K562 (cell line): ENCODE measurements at regions not wholly inside any gene's neighbourhood (a gene's known extent, or its start where the extent isn't known, plus 50 kb on each side); places are given as distances from the start of the nearest gene placed in this dataset.

Source experiments
- ATAC-seq: fragments of 200-7000 bp; cut with Tn5 transposase; 3 replicates; pipeline ENCODE4 v1.9.1; 2020; ENCODE audit warnings: moderate library complexity
- BruUV-seq: library from RNA; stranded (reverse); fragments of 400-500 nt; replicated peaks from 2 replicates; lab custom pipeline; 2021; lab: Mats Ljungman, UMichigan
- CTCF ChIA-PET: fragments of 300-600 bp; formaldehyde crosslinking; extraction: SDS; loops from one replicate; lab custom pipeline; 2021; ENCODE audit warnings: low intra/inter-chr PET ratio; lab: Yijun Ruan, JAX
- POLR2A ChIA-PET: fragments of 300-600, 350-650 bp; sonication (Branson Sonifier 250); formaldehyde crosslinking; extraction: SDS; loops from one replicate; lab custom pipeline; 2021; ENCODE audit warnings: antibody characterized with exemption, inconsistent platforms; lab: Yijun Ruan, JAX
- DNase-seq, 4 experiments: peaks; one replicate each; pipeline versions ENCODE4 v3.0.0 to v3.0.0-alpha.2; 2011 to 2018; ENCODE audit warnings: low spot score in 3 of 4, mixed read lengths in 3 of 4; ENCODE audit errors: extremely low read depth in 1 of 4
- FAIRE-seq: peaks from 2 replicates; lab custom pipeline; 2011; peaks lifted over from hg19 to GRCh38; lab: Jason Lieb, UNC
- H2AFZ ChIP-seq: 2 replicates; pipeline ENCODE4 v1.6.0; 2011; ENCODE audit warnings: low read depth, low read length, control low read depth, inconsistent platforms
- H3K27ac ChIP-seq: fragments of 200-600 bp; 3 replicates; pipeline ENCODE4 v1.8.0; 2011; ENCODE audit warnings: low read depth, mild to moderate bottlenecking, control low read depth, inconsistent platforms, low read length, moderate library complexity, mixed read lengths; ENCODE audit errors: extremely low read depth
- H3K27me3 ChIP-seq, 2 experiments: fragments of 300-600 bp in 1 of 2; 2 replicates in 1 of 2; 3 replicates in 1 of 2; pipeline versions ENCODE4 v1.6.0 to v1.8.0; 2011; ENCODE audit warnings: inconsistent platforms in 2 of 2, low read length in 2 of 2, mild to moderate bottlenecking in 1 of 2, mixed read lengths in 1 of 2, moderate library complexity in 1 of 2; ENCODE audit not compliant: control insufficient read depth in 2 of 2, insufficient read depth in 2 of 2
- H3K36me3 ChIP-seq: fragments of 300-600 bp; 3 replicates; pipeline ENCODE4 v1.8.0; 2011; ENCODE audit warnings: mild to moderate bottlenecking, low read length, inconsistent platforms; ENCODE audit not compliant: control insufficient read depth, insufficient read depth
- H3K4me1 ChIP-seq, 2 experiments: fragments of 200-600 bp in 1 of 2; replicated peaks in 1 of 2; 2 replicates in 1 of 2; 3 replicates in 1 of 2; pipeline versions ENCODE4 v1.5.1 to v1.8.0; 2011; ENCODE audit warnings: inconsistent platforms in 2 of 2, low read length in 2 of 2, mild to moderate bottlenecking in 1 of 2, mixed read lengths in 1 of 2, moderate library complexity in 1 of 2; ENCODE audit not compliant: control insufficient read depth in 2 of 2, insufficient read depth in 2 of 2
- H3K4me2 ChIP-seq: 2 replicates; pipeline ENCODE4 v1.6.1; 2011; ENCODE audit warnings: low read length, control low read depth, inconsistent platforms, mixed read lengths; ENCODE audit not compliant: insufficient read depth
- H3K4me3 ChIP-seq: fragments of 200-600 bp; sonication (generic), shearing (Covaris generic); 2 replicates; pipeline ENCODE4 v1.5.1; 2016; ENCODE audit warnings: control low read depth, inconsistent platforms
- H3K79me2 ChIP-seq: fragments of 200-600 bp; 3 replicates; pipeline ENCODE4 v1.8.0; 2011; ENCODE audit warnings: low read length, inconsistent platforms; ENCODE audit not compliant: control insufficient read depth, insufficient read depth
- H3K9ac ChIP-seq, 2 experiments: 2 replicates each; pipeline versions ENCODE4 v1.6.0 to v1.6.1; 2011; ENCODE audit warnings: low read depth in 2 of 2, low read length in 2 of 2, control low read depth in 1 of 2, inconsistent platforms in 1 of 2, mild to moderate bottlenecking in 1 of 2, mixed read lengths in 1 of 2; ENCODE audit not compliant: insufficient read depth in 1 of 2
- H3K9me1 ChIP-seq: one replicate; pipeline ENCODE4 v1.6.0; 2011; ENCODE audit warnings: inconsistent platforms, mild to moderate bottlenecking, low read length, moderate library complexity; ENCODE audit not compliant: control insufficient read depth, insufficient read depth
- H3K9me3 ChIP-seq: replicated peaks from 2 replicates; pipeline ENCODE4 v1.5.1; 2011; ENCODE audit warnings: low read depth, low read length, inconsistent platforms; ENCODE audit not compliant: control insufficient read depth, insufficient read depth
- H4K20me1 ChIP-seq: replicated peaks from 2 replicates; pipeline ENCODE4 v1.6.1; 2011; ENCODE audit warnings: low read length, inconsistent platforms, mixed read lengths; ENCODE audit not compliant: control insufficient read depth, insufficient read depth
- HLTF ChIP-seq: fragments of 450-650 bp; IDR thresholded peaks from 2 replicates; pipeline ENCODE4 v1.6.1; 2016
- ZNF253 ChIP-seq: fragments of 250-450 bp; sonication (Bioruptor Pico); conservative IDR thresholded peaks from 2 replicates; pipeline ENCODE4 v1.6.1; 2021; ENCODE audit warnings: mild to moderate bottlenecking
- in situ Hi-C: fragments of 300-500 bp; cut with MboI; formaldehyde crosslinking; loops from 4 replicates; pipeline ENCODE4 v1.15.0; 2018; ENCODE audit warnings: inconsistent platforms, mixed read lengths
- intact Hi-C: fragments of 100-400 bp; cut with micrococcal nuclease; formaldehyde crosslinking; loops from 2 replicates; pipeline ENCODE4 v1.14.2; 2022
- TF ChIP-seq, protein P1 (sequence below): sonication (generic); formaldehyde crosslinking; IDR thresholded peaks from 2 replicates; pipeline ENCODE4 v1.8.0; 2022; ENCODE audit warnings: mild to moderate bottlenecking, missing genetic modification reagents
- TF ChIP-seq, protein P2 (sequence below): fragments of 450-650 bp; IDR thresholded peaks from 2 replicates; pipeline ENCODE4 v1.6.1; 2017; ENCODE audit warnings: mild to moderate bottlenecking, moderate library complexity
- TF ChIP-seq, protein P3 (sequence below): fragments of 450-650 bp; IDR thresholded peaks from one replicate; pipeline ENCODE4 v1.6.1; 2018; ENCODE audit warnings: mild to moderate bottlenecking, moderate library complexity; ENCODE audit not compliant: partially characterized antibody

DNA sequence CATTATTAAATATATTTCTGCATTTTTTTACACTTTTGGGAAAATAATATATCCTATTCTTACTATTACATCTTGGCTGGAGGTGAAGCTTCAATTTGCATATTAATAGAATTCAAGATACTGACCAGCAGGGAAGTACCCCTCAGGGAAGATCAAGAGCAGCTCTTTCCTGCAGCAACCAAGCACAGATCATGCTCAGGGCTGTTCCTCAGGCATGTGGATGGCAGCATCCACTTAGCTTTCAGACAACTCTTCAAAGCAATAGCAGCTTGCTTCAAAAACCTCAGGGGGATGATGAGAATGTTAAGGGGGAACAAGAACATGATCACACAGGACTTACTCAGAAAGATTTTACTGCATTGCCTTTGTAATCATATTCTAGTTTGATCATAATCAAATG, 731.8 kb downstream of the SEMA5A start:
- Histone ChIP-seq H3K79me2 (no peaks in the 10 kb centered on the region), H4K20me1 (no peaks in the 10 kb centered on the region), H3K9ac (no peak overlapping the region), H3K4me3 (no peak overlapping the region), H2AFZ (no peak overlapping the region), H3K9me1 (no peaks in the 10 kb centered on the region), H3K36me3 (no peaks in the 10 kb centered on the region), H3K4me2 (no peak overlapping the region), H3K4me1 (no peaks in the 10 kb centered on the region), H3K27ac (no peak overlapping the region), H3K9me3 (no peaks in the 10 kb centered on the region), H3K27me3 (no peaks in the 10 kb centered on the region)
- POLR2A ChIA-PET = interaction anchor here (0.6 kb wide), 1 partner anchor 14 kb away, joined by 3 read pairs; no protein-coding TSS in a partner anchor
- no TSS peak for BruUV-seq
- FAIRE-seq (no peak), ATAC-seq (no peak), DNase-seq (no peak)
- intact Hi-C loops (no loop called here), in situ Hi-C loops (no loop called here)
- TF ChIP-seq, protein P1, sequence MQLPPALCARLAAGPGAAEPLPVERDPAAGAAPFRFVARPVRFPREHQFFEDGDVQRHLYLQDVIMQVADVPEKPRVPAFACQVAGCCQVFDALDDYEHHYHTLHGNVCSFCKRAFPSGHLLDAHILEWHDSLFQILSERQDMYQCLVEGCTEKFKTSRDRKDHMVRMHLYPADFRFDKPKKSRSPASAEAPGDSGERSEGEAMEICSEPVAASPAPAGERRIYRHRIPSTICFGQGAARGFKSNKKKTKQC (CRISPR knock-in tag) = no peak
- TF ChIP-seq, protein P2, sequence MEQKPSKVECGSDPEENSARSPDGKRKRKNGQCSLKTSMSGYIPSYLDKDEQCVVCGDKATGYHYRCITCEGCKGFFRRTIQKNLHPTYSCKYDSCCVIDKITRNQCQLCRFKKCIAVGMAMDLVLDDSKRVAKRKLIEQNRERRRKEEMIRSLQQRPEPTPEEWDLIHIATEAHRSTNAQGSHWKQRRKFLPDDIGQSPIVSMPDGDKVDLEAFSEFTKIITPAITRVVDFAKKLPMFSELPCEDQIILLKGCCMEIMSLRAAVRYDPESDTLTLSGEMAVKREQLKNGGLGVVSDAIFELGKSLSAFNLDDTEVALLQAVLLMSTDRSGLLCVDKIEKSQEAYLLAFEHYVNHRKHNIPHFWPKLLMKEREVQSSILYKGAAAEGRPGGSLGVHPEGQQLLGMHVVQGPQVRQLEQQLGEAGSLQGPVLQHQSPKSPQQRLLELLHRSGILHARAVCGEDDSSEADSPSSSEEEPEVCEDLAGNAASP = no peak
- TF ChIP-seq HLTF (no peak), ZNF253 (CRISPR knock-in tag) (no peak)
- TF ChIP-seq, protein P3, sequence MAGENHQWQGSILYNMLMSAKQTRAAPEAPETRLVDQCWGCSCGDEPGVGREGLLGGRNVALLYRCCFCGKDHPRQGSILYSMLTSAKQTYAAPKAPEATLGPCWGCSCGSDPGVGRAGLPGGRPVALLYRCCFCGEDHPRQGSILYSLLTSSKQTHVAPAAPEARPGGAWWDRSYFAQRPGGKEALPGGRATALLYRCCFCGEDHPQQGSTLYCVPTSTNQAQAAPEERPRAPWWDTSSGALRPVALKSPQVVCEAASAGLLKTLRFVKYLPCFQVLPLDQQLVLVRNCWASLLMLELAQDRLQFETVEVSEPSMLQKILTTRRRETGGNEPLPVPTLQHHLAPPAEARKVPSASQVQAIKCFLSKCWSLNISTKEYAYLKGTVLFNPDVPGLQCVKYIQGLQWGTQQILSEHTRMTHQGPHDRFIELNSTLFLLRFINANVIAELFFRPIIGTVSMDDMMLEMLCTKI = no peak
- CTCF ChIA-PET = no interaction called here
